ENCODE measurements at regions not wholly inside any gene's neighbourhood (a gene's known extent, or its start where the extent isn't known, plus 50 kb on each side); places are given as distances from the start of the nearest gene placed in this dataset.

- POLR2A ChIA-PET = no interaction called here
- no TSS peak for BruUV-seq (replicated peaks)
- ATAC-seq (no peak), FAIRE-seq (no peak), DNase-seq (ENCODE audit: extremely low read depth in 1 of 4, low spot score in 3 of 4) (no peak)
- in situ Hi-C loops (cut with MboI) = no loop called here
- no peaks in the 10 kb centered on the region for H4K20me1 ChIP-seq (replicated peaks; ENCODE audit: control insufficient read depth, insufficient read depth, low read length)
- H3K9ac ChIP-seq (ENCODE audit: insufficient read depth in 1 of 2, low read depth in 2 of 2, low read length in 2 of 2) = no peak overlapping the region
- no peaks in the 10 kb centered on the region for H3K79me2 ChIP-seq (ENCODE audit: control insufficient read depth, insufficient read depth, low read length)
- intact Hi-C loops (cut with micrococcal nuclease) = no loop called here
- no peaks in the 10 kb centered on the region; the same call in 1 of the 2 replicates for H3K9me3 ChIP-seq (replicated peaks; ENCODE audit: control insufficient read depth, insufficient read depth, low read depth, low read length)
- no peaks in the 10 kb centered on the region for H3K9me1 ChIP-seq (ENCODE audit: control insufficient read depth, insufficient read depth, low read length)
- no peak overlapping the region for H3K4me2 ChIP-seq (ENCODE audit: insufficient read depth, low read length)
- CTCF ChIA-PET (ENCODE audit: low intra/inter-chr PET ratio) = no interaction called here
- no peak for TF ChIP-seq ZNF609 (CRISPR knock-in tag; IDR thresholded peaks at IDR 0.05; ENCODE audit: borderline replicate concordance)
- no peak for TF ChIP-seq RFX7 (CRISPR knock-in tag; IDR thresholded peaks at IDR 0.05)
- TF ChIP-seq MYBL2 (IDR thresholded peaks at IDR 0.05; ENCODE audit: low read depth) = no peak
- no peak for TF ChIP-seq MYBL2 (CRISPR knock-in tag; IDR thresholded peaks at IDR 0.05; ENCODE audit: borderline replicate concordance)
- no peak for TF ChIP-seq IRF2 (CRISPR knock-in tag; IDR thresholded peaks at IDR 0.05)
- TF ChIP-seq KLF16 (IDR thresholded peaks at IDR 0.05) = no peak
- no peak for TF ChIP-seq SAFB2 (IDR thresholded peaks at IDR 0.05; ENCODE audit: borderline replicate concordance, low read depth, low read length, severe bottlenecking)
- no peak for TF ChIP-seq ZNF146 (CRISPR knock-in tag; IDR thresholded peaks at IDR 0.05; ENCODE audit: unreplicated experiment)
- no peak for TF ChIP-seq ZNF134 (CRISPR knock-in tag; conservative IDR thresholded peaks at IDR 0.05)
- no peak overlapping the region for H3K27ac ChIP-seq (ENCODE audit: extremely low read depth, low read depth, low read length)
- 9% methylated on average over 4 of the region's 5 CpGs for WGBS (ENCODE audit: insufficient coverage, low coverage, missing lambda C conversion rate)
- no peaks in the 10 kb centered on the region for H3K36me3 ChIP-seq (ENCODE audit: control insufficient read depth, insufficient read depth, low read length)
- no peaks in the 10 kb centered on the region for H3K4me1 ChIP-seq (replicated peaks in 1 of 2; ENCODE audit: control insufficient read depth in 2 of 2, insufficient read depth in 2 of 2, low read length in 2 of 2)
- H3K27me3 ChIP-seq (ENCODE audit: control insufficient read depth in 2 of 2, insufficient read depth in 2 of 2, low read length in 2 of 2) = peaks cover 11 to 27% of the 10 kb centered on the region in 2 experiments; a peak in 4 of 5 replicates
- H2AFZ ChIP-seq (ENCODE audit: low read depth, low read length) = no peak overlapping the region
- no peak overlapping the region for H3K4me3 ChIP-seq
Observed at GRCh38 chr10:29099415-29099814, 189.5 kb upstream of the LYZL1 start.
